ENCODE measurements at regions not wholly inside any gene's neighbourhood (a gene's known extent, or its start where the extent isn't known, plus 50 kb on each side); places are given as distances from the start of the nearest gene placed in this dataset.

DNA sequence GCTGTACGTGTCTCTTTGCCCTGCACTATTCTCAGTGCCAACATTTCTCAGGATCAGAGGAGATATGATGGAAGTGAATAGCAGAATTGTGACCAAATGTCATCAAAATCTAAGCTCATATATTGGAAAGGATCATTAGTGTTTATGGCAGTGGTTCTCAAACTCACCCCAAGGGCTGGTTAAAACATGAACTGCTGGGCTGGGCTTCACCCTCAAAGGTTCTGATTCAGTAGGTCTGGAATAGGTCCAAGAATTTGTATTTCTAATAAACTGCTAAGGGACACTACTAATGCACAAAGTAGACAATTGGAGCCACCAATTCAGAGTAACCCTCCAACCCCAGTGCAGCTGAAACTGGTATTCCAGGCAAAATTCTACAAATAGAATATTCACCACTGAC is 317.9 kb upstream of the UBE2E3 start:
- TF ChIP-seq TAF1 (IDR thresholded peaks at IDR 0.05; ENCODE audit: borderline replicate concordance, insufficient read depth, low read length) (no peak), FOXP2 (optimal IDR thresholded peaks at IDR 0.05; ENCODE audit: borderline replicate concordance, extremely low read depth, extremely low read length, insufficient read depth) (no peak)
- TF ChIP-seq, protein P1, sequence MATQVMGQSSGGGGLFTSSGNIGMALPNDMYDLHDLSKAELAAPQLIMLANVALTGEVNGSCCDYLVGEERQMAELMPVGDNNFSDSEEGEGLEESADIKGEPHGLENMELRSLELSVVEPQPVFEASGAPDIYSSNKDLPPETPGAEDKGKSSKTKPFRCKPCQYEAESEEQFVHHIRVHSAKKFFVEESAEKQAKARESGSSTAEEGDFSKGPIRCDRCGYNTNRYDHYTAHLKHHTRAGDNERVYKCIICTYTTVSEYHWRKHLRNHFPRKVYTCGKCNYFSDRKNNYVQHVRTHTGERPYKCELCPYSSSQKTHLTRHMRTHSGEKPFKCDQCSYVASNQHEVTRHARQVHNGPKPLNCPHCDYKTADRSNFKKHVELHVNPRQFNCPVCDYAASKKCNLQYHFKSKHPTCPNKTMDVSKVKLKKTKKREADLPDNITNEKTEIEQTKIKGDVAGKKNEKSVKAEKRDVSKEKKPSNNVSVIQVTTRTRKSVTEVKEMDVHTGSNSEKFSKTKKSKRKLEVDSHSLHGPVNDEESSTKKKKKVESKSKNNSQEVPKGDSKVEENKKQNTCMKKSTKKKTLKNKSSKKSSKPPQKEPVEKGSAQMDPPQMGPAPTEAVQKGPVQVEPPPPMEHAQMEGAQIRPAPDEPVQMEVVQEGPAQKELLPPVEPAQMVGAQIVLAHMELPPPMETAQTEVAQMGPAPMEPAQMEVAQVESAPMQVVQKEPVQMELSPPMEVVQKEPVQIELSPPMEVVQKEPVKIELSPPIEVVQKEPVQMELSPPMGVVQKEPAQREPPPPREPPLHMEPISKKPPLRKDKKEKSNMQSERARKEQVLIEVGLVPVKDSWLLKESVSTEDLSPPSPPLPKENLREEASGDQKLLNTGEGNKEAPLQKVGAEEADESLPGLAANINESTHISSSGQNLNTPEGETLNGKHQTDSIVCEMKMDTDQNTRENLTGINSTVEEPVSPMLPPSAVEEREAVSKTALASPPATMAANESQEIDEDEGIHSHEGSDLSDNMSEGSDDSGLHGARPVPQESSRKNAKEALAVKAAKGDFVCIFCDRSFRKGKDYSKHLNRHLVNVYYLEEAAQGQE (IDR thresholded peaks at IDR 0.05; ENCODE audit: insufficient read depth in 1 of 2, low read depth in 2 of 2, low read length in 2 of 2): no peak

- TF ChIP-seq SIN3A (IDR thresholded peaks at IDR 0.05; ENCODE audit: borderline replicate concordance, insufficient read depth, low read length) (no peak), POLR2AphosphoS5 (IDR thresholded peaks at IDR 0.05; ENCODE audit: low read depth, low read length) (no peak), FOXP2 (optimal IDR thresholded peaks at IDR 0.05; ENCODE audit: borderline replicate concordance, extremely low read depth, extremely low read length, insufficient read depth) (no peak), TAF1 (IDR thresholded peaks at IDR 0.05; ENCODE audit: borderline replicate concordance, insufficient read depth, low read length) (no peak)
- TF ChIP-seq, protein P1 (IDR thresholded peaks at IDR 0.05; ENCODE audit: insufficient read depth in 1 of 2, low read depth in 2 of 2, low read length in 2 of 2): no peak
Observed at GRCh38 chr2:180661686-180662030, 318.7 kb upstream of the UBE2E3 start.

DNA sequence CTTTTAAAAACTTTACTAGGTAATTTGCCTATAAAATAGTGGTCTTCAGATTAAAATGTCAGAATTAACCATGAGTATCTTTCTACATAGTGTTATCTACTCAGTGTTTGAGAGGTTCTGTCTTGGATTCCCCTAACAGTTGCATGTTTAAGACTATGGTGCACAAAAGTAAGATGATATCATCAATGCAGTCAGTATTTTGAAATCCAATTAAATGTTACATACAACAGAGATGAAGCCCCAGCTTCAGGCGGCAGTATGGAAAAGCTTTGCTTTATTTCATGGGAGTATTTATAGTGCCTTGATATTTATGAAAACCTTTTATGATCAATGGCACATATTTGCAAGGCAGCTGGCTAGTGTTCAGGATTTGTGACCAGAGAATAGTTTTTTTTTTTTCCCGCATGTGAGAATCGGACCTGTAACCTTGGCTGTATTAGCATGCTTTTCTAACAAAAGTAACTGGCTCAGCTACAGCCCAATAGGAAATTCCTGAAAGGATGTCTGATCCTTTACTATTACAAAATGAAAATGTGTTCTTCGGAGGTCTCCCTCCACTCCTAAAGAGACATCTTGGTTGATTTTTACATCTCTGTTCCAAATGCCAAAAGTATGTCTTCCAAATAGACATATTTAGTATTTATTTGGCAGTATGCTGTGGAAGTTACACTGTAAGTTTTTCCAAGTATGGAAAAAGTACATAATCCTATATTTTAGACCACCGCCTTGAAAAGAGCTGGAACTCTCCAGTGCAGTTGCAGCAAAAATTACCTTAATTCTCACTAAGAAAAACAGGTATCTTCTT is 319.3 kb upstream of the UBE2E3 start:
- no peak for TF ChIP-seq SIN3A (IDR thresholded peaks at IDR 0.05; ENCODE audit: borderline replicate concordance, insufficient read depth, low read length)
- TF ChIP-seq TAF1 (IDR thresholded peaks at IDR 0.05; ENCODE audit: borderline replicate concordance, insufficient read depth, low read length): no peak
- TF ChIP-seq, protein P1 (IDR thresholded peaks at IDR 0.05; ENCODE audit: insufficient read depth in 1 of 2, low read depth in 2 of 2, low read length in 2 of 2): no peak
- TF ChIP-seq POLR2AphosphoS5 (IDR thresholded peaks at IDR 0.05; ENCODE audit: low read depth, low read length): no peak
- TF ChIP-seq FOXP2 (optimal IDR thresholded peaks at IDR 0.05; ENCODE audit: borderline replicate concordance, extremely low read depth, extremely low read length, insufficient read depth): no peak

- no peak for TF ChIP-seq FOXP2 (optimal IDR thresholded peaks at IDR 0.05; ENCODE audit: borderline replicate concordance, extremely low read depth, extremely low read length, insufficient read depth)
- TF ChIP-seq, protein P1 (IDR thresholded peaks at IDR 0.05; ENCODE audit: insufficient read depth in 1 of 2, low read depth in 2 of 2, low read length in 2 of 2): no peak
- TF ChIP-seq TAF1 (IDR thresholded peaks at IDR 0.05; ENCODE audit: borderline replicate concordance, insufficient read depth, low read length): no peak
- TF ChIP-seq POLR2AphosphoS5 (IDR thresholded peaks at IDR 0.05; ENCODE audit: low read depth, low read length): no peak
- TF ChIP-seq SIN3A (IDR thresholded peaks at IDR 0.05; ENCODE audit: borderline replicate concordance, insufficient read depth, low read length): no peak
Observed at GRCh38 chr2:180660207-180660606, 320.2 kb upstream of the UBE2E3 start.
